PC-9 (cell line): ENCODE measurements at regions not wholly inside any gene's neighbourhood (a gene's known extent, or its start where the extent isn't known, plus 50 kb on each side); places are given as distances from the start of the nearest gene placed in this dataset.

Source experiments
- CTCF ChIP-seq: fragments of 200-600 bp; sonication (generic); conservative IDR thresholded peaks from 2 replicates; pipeline ENCODE4 v1.6.1; 2017; ENCODE audit warnings: mixed run types, antibody characterized with exemption, mild to moderate bottlenecking, moderate library complexity
- EZH2 ChIP-seq: fragments of 200-600 bp; sonication (generic); IDR thresholded peaks from 2 replicates; pipeline ENCODE4 v1.8.0; 2017; ENCODE audit warnings: antibody characterized with exemption, low read depth

- TF ChIP-seq CTCF (no peak), EZH2 (no peak)
Observed at GRCh38 chr1:232209357-232209756, 420.6 kb downstream of the SIPA1L2 start.
